ENCODE measurements at regions not wholly inside any gene's neighbourhood (a gene's known extent, or its start where the extent isn't known, plus 50 kb on each side); places are given as distances from the start of the nearest gene placed in this dataset.

- DNase-seq, result no peak
- Mint-ChIP-seq H3K4me1 (peaks cover 13 to 24% of the 10 kb centered on the region in 2 experiments), H3K4me3 (no peak overlapping the region), H3K27ac (no peak overlapping the region), H3K9me3 (no peaks in the 10 kb centered on the region), H3K36me3 (ENCODE audit: insufficient read depth in 1 of 3, low read depth in 3 of 3) (no peaks in the 10 kb centered on the region), H3K27me3 (ENCODE audit: low read depth) (peaks cover 69% of the 10 kb centered on the region)
- no peak overlapping the region for H3K23ac ChIP-seq (ENCODE audit: insufficient read length, low read depth, low read length)
- no peak overlapping the region for H2BK20ac ChIP-seq (ENCODE audit: low read depth, low read length, poor library complexity, severe bottlenecking)
- no peak overlapping the region for H3K4ac ChIP-seq (ENCODE audit: low read depth, low read length)
- TF ChIP-seq CTCF (conservative IDR thresholded peaks at IDR 0.05), result no peak
- H3K56ac ChIP-seq (ENCODE audit: insufficient read length, low read depth, low read length), result no peak overlapping the region
- no peak overlapping the region for H3K27ac ChIP-seq (ENCODE audit: insufficient read length, low read depth, low read length)
- H3K4me2 ChIP-seq (ENCODE audit: insufficient read depth, insufficient read length, low read length), result no peak overlapping the region
- H2BK12ac ChIP-seq (ENCODE audit: insufficient read length, low read depth, low read length), result no peak overlapping the region
- H4K20me1 ChIP-seq (ENCODE audit: control insufficient read depth, insufficient read depth, insufficient read length), result no peaks in the 10 kb centered on the region
- no peak overlapping the region for H4K8ac ChIP-seq (replicated peaks; ENCODE audit: insufficient read length, low read depth, low read length)
- H2BK15ac ChIP-seq (ENCODE audit: low read depth, low read length), result no peak overlapping the region
- H3K4me1 ChIP-seq (ENCODE audit: insufficient read depth, low read length), result no peaks in the 10 kb centered on the region
- no peak overlapping the region for H3T11ph ChIP-seq (ENCODE audit: low read length)
- H4K91ac ChIP-seq (ENCODE audit: insufficient read length, low read depth, low read length), result no peak overlapping the region
- no peak overlapping the region for H2AFZ ChIP-seq (ENCODE audit: low read length)
- no peak overlapping the region for H3K18ac ChIP-seq (ENCODE audit: insufficient read length, low read depth, low read length)
- no peak overlapping the region for H2BK120ac ChIP-seq (ENCODE audit: low read depth, low read length, poor library complexity, severe bottlenecking)
- H2AK5ac ChIP-seq (ENCODE audit: insufficient read length, low read length), result no peak overlapping the region
- H3K79me1 ChIP-seq (ENCODE audit: insufficient read depth, low read depth, low read length, poor library complexity, severe bottlenecking), result no peaks in the 10 kb centered on the region
- H3K27me3 ChIP-seq (ENCODE audit: insufficient read depth, low read length), result no peaks in the 10 kb centered on the region; the same call in 1 of the 2 replicates
- H3K14ac ChIP-seq (ENCODE audit: insufficient read depth, low read length), result no peak overlapping the region
- H3K9me3 ChIP-seq (ENCODE audit: control insufficient read depth, low read depth, low read length), result no peaks in the 10 kb centered on the region
- no peak overlapping the region for H2BK5ac ChIP-seq (ENCODE audit: insufficient read length, low read length)
- no peak overlapping the region for H4K5ac ChIP-seq (ENCODE audit: insufficient read length, low read depth, low read length)
- no peak overlapping the region for H3K9ac ChIP-seq (ENCODE audit: extremely low read depth, insufficient read length, low read length)
- H3K79me2 ChIP-seq (ENCODE audit: insufficient read depth, low read length), result no peaks in the 10 kb centered on the region
- no peaks in the 10 kb centered on the region for H3K23me2 ChIP-seq (ENCODE audit: insufficient read length, low read depth, low read length, poor library complexity, severe bottlenecking)
- WGBS (ENCODE audit: extremely low coverage, insufficient read length, low lambda C conversion rate), result no CpG with 5 or more reads among the region's 6 CpGs
Measured at GRCh38 chr11:119803139-119803538, 74.1 kb upstream of the NECTIN1 start.
